HepG2 (cell line): ENCODE measurements at regions not wholly inside any gene's neighbourhood (a gene's known extent, or its start where the extent isn't known, plus 50 kb on each side); places are given as distances from the start of the nearest gene placed in this dataset.

Experiments used
- ATAC-seq: fragments of 200-7000 bp; cut with Tn5 transposase; 3 replicates; pipeline ENCODE4 v1.9.1; 2020; ENCODE audit warnings: mild to moderate bottlenecking, moderate library complexity
- BruUV-seq: library from RNA; stranded (reverse); fragments of 400-500 nt; replicated peaks from 2 replicates; lab custom pipeline; 2021; lab: Mats Ljungman, UMichigan
- CTCF ChIA-PET: fragments of 300-600 bp; formaldehyde crosslinking; extraction: SDS; loops from one replicate; lab custom pipeline; 2021; ENCODE audit warnings: low total read pairs, inconsistent platforms, low intra/inter-chr PET ratio; lab: Yijun Ruan, JAX
- POLR2A ChIA-PET: fragments of 350-600 bp; sonication (Branson Sonifier 250); formaldehyde crosslinking; loops from one replicate; lab custom pipeline; 2020; ENCODE audit warnings: antibody characterized with exemption, inconsistent platforms; lab: Yijun Ruan, JAX
- DNase-seq: peaks from one replicate; pipeline ENCODE4 v3.0.0-alpha.2; 2015; ENCODE audit warnings: low spot score
- FAIRE-seq: peaks from 3 replicates; lab custom pipeline; 2011; peaks lifted over from hg19 to GRCh38; lab: Jason Lieb, UNC
- H2AFZ ChIP-seq: one replicate; pipeline ENCODE4 v1.6.1; 2011; ENCODE audit warnings: low read length, inconsistent platforms
- H3K27ac ChIP-seq: fragments of 300-600 bp; 3 replicates; pipeline ENCODE4 v1.8.0; 2011; ENCODE audit warnings: mixed run types, mild to moderate bottlenecking, mixed read lengths, low read length, inconsistent platforms; ENCODE audit not compliant: insufficient read depth; ENCODE audit errors: extremely low read length
- H3K27me3 ChIP-seq, 2 experiments: fragments of 200-600 bp in 1 of 2; 2 replicates in 1 of 2; 3 replicates in 1 of 2; pipeline versions ENCODE4 v1.6.0 to v1.8.0; 2011; ENCODE audit warnings: low read length in 2 of 2, mild to moderate bottlenecking in 2 of 2, moderate library complexity in 2 of 2, inconsistent platforms in 1 of 2; ENCODE audit not compliant: insufficient read depth in 2 of 2, control insufficient read depth in 1 of 2
- H3K36me3 ChIP-seq, 2 experiments: fragments of 200-600 bp in 1 of 2; replicated peaks in 1 of 2; 2 replicates in 1 of 2; 3 replicates in 1 of 2; pipeline versions ENCODE4 v1.5.1 to v1.8.0; 2011; ENCODE audit warnings: low read length in 2 of 2, inconsistent platforms in 1 of 2; ENCODE audit not compliant: insufficient read depth in 2 of 2, control insufficient read depth in 1 of 2
- H3K4me1 ChIP-seq: 2 replicates; pipeline ENCODE4 v1.5.1; 2012; ENCODE audit warnings: low read length, inconsistent platforms; ENCODE audit not compliant: insufficient read depth
- H3K4me2 ChIP-seq: 2 replicates; pipeline ENCODE4 v1.6.0; 2011; ENCODE audit warnings: low read depth, low read length, inconsistent platforms
- H3K4me3 ChIP-seq, 3 experiments: fragments of 200-600 bp in 1 of 3; sonication (generic), shearing (Covaris generic) in 1 of 3; replicated peaks in 1 of 3; 2 replicates each; pipeline ENCODE4 v1.5.1; 2011 to 2016; ENCODE audit warnings: low read length in 3 of 3, inconsistent platforms in 2 of 3, low read depth in 2 of 3, mild to moderate bottlenecking in 2 of 3, control low read depth in 1 of 3, mixed read lengths in 1 of 3; ENCODE audit not compliant: insufficient read depth in 1 of 3
- H3K79me2 ChIP-seq: one replicate; pipeline ENCODE4 v1.6.1; 2011; ENCODE audit warnings: low read length, inconsistent platforms; ENCODE audit not compliant: insufficient read depth
- H3K9ac ChIP-seq: 2 replicates; pipeline ENCODE4 v1.6.0; 2011; ENCODE audit warnings: mild to moderate bottlenecking, low read depth, low read length, inconsistent platforms; ENCODE audit not compliant: insufficient read depth
- H3K9me3 ChIP-seq: 2 replicates; pipeline ENCODE4 v1.5.1; 2012; ENCODE audit warnings: mild to moderate bottlenecking, low read length
- H4K20me1 ChIP-seq: 2 replicates; pipeline ENCODE4 v1.6.0; 2011; ENCODE audit warnings: inconsistent platforms, mild to moderate bottlenecking, low read length, moderate library complexity; ENCODE audit not compliant: insufficient read depth
- KLF6 ChIP-seq: IDR thresholded peaks from 2 replicates; pipeline ENCODE4 v1.8.0; 2016; ENCODE audit warnings: missing biosample characterization, missing genetic modification reagents
- TBP ChIP-seq: sonication (generic); formaldehyde crosslinking; IDR thresholded peaks from 2 replicates; pipeline ENCODE4 v1.5.0; 2020; ENCODE audit warnings: missing genetic modification reagents
- ZKSCAN8 ChIP-seq: IDR thresholded peaks from 2 replicates; pipeline ENCODE4 v1.6.1; 2016; ENCODE audit warnings: borderline replicate concordance, missing genetic modification reagents, missing compliant biosample characterization
- ZNF138 ChIP-seq: sonication (generic); formaldehyde crosslinking; IDR thresholded peaks from 2 replicates; pipeline ENCODE4 v1.5.0; 2020; ENCODE audit warnings: mild to moderate bottlenecking, low read depth, missing genetic modification reagents
- ZNF562 ChIP-seq: sonication (generic); formaldehyde crosslinking; IDR thresholded peaks from 2 replicates; pipeline ENCODE4 v1.8.0; 2022; ENCODE audit warnings: missing genetic modification reagents, borderline replicate concordance
- ZNF747 ChIP-seq: sonication (generic); formaldehyde crosslinking; IDR thresholded peaks from 2 replicates; pipeline ENCODE4 v1.8.1; 2023; ENCODE audit warnings: missing genetic modification reagents, mild to moderate bottlenecking, borderline replicate concordance
- ZNF816 ChIP-seq: sonication (generic); formaldehyde crosslinking; IDR thresholded peaks from 2 replicates; pipeline ENCODE4 v1.8.0; 2022; ENCODE audit warnings: missing genetic modification reagents, mild to moderate bottlenecking, borderline replicate concordance
- WGBS: methylation state at CpG from one replicate; pipeline ENCODE4 v1.1.6; 2017; ENCODE audit warnings: low lambda C conversion rate; 5-methylcytosine and 5-hydroxymethylcytosine counted together
- in situ Hi-C: cut with HindIII; loops from 2 replicates; pipeline ENCODE4 v1.10.0; 2017; ENCODE audit warnings: low pct_unique_long_range_greater_than_20kb; ENCODE audit not compliant: extremely low pct_ligation_motif_present
- intact Hi-C: fragments of 100-400 bp; cut with micrococcal nuclease; formaldehyde crosslinking; loops from one replicate; pipeline ENCODE4 v1.10.0; 2022; ENCODE audit not compliant: unreplicated experiment
- TF ChIP-seq, protein P1 (sequence below), 2 experiments: sonication (generic) in 1 of 2; formaldehyde crosslinking in 1 of 2; IDR thresholded peaks; 2 replicates each; pipeline versions ENCODE4 v1.4.0 to v1.6.1; 2016 to 2020; ENCODE audit warnings: borderline replicate concordance in 1 of 2, low read depth in 1 of 2, mild to moderate bottlenecking in 1 of 2, missing genetic modification reagents in 1 of 2

GRCh38 chr21:19236209-19236608, 832.6 kb upstream of the TMPRSS15 start:
- no peak overlapping the region for H2AFZ ChIP-seq
- no peak overlapping the region for H3K27ac ChIP-seq
- H4K20me1 ChIP-seq: no peaks in the 10 kb centered on the region
- 23% methylated on average over 9 of the region's 9 CpGs for WGBS
- CTCF ChIA-PET: no interaction called here
- in situ Hi-C loops (no loop called here), intact Hi-C loops (no loop called here)
- no peaks in the 10 kb centered on the region for H3K79me2 ChIP-seq
- BruUV-seq: no TSS peak
- H3K4me1 ChIP-seq: no peaks in the 10 kb centered on the region
- no peak overlapping the region for H3K4me2 ChIP-seq
- H3K27me3 ChIP-seq: no peaks in the 10 kb centered on the region
- peaks cover 77% of the 10 kb centered on the region for H3K9me3 ChIP-seq
- POLR2A ChIA-PET: no interaction called here
- no peak for TF ChIP-seq ZNF562 (CRISPR knock-in tag)
- no peak for TF ChIP-seq ZNF747 (CRISPR knock-in tag)
- TF ChIP-seq, protein P1, sequence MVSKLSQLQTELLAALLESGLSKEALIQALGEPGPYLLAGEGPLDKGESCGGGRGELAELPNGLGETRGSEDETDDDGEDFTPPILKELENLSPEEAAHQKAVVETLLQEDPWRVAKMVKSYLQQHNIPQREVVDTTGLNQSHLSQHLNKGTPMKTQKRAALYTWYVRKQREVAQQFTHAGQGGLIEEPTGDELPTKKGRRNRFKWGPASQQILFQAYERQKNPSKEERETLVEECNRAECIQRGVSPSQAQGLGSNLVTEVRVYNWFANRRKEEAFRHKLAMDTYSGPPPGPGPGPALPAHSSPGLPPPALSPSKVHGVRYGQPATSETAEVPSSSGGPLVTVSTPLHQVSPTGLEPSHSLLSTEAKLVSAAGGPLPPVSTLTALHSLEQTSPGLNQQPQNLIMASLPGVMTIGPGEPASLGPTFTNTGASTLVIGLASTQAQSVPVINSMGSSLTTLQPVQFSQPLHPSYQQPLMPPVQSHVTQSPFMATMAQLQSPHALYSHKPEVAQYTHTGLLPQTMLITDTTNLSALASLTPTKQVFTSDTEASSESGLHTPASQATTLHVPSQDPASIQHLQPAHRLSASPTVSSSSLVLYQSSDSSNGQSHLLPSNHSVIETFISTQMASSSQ (IDR thresholded peaks at IDR 0.05; ENCODE audit: low read depth): no peak
- TF ChIP-seq, protein P1 (CRISPR knock-in tag; IDR thresholded peaks at IDR 0.05; ENCODE audit: borderline replicate concordance): no peak
- TF ChIP-seq ZNF138: no peak
- no peak for TF ChIP-seq ZNF816 (CRISPR knock-in tag)
- no peak for TF ChIP-seq KLF6 (CRISPR knock-in tag)
- no peak for TF ChIP-seq ZKSCAN8
- no peak for TF ChIP-seq TBP (CRISPR knock-in tag)
- no peaks in the 10 kb centered on the region for H3K36me3 ChIP-seq
- H3K4me3 ChIP-seq: no peak overlapping the region
- ATAC-seq (no peak), DNase-seq (no peak), FAIRE-seq (no peak)
- H3K9ac ChIP-seq: no peak overlapping the region
